A673 (cell line): ENCODE measurements at regions not wholly inside any gene's neighbourhood (a gene's known extent, or its start where the extent isn't known, plus 50 kb on each side); places are given as distances from the start of the nearest gene placed in this dataset.

Experiments used
- BruUV-seq: library from RNA; stranded (reverse); fragments of 400-500 nt; replicated peaks from 2 replicates; lab custom pipeline; 2021; lab: Mats Ljungman, UMichigan
- CTCF ChIA-PET: fragments of 300-600 bp; sonication (Branson Sonifier 250); formaldehyde crosslinking; loops from one replicate; lab custom pipeline; 2022; ENCODE audit warnings: antibody characterized with exemption; lab: Charles Lee
- POLR2A ChIA-PET: fragments of 300-600 bp; sonication (Branson Sonifier 250); formaldehyde crosslinking; loops from one replicate; lab custom pipeline; 2022; ENCODE audit warnings: antibody characterized with exemption; ENCODE audit not compliant: low non-redundant PET; lab: Charles Lee
- DNase-seq: peaks from one replicate; pipeline ENCODE4 v3.0.0-alpha.2; 2015; ENCODE audit warnings: low spot score
- H3K27ac ChIP-seq: fragments of 200-600 bp; sonication (generic); 2 replicates; pipeline ENCODE4 v1.5.1; 2016; ENCODE audit warnings: mixed run types, low read depth, mild to moderate bottlenecking, mixed read lengths, antibody characterized with exemption, low read length; ENCODE audit not compliant: poor library complexity, severe bottlenecking
- H3K27me3 ChIP-seq: fragments of 200-600 bp; sonication (generic); replicated peaks from 2 replicates; pipeline ENCODE4 v1.6.1; 2017; ENCODE audit warnings: mixed run types, low read depth, mild to moderate bottlenecking, mixed read lengths, antibody characterized with exemption, low read length; ENCODE audit not compliant: insufficient read depth, poor library complexity
- H3K36me3 ChIP-seq: fragments of 200-600 bp; sonication (generic); 2 replicates; pipeline ENCODE4 v1.6.1; 2016; ENCODE audit warnings: mixed run types, mild to moderate bottlenecking, mixed read lengths, antibody characterized with exemption, low read length; ENCODE audit not compliant: insufficient read depth, poor library complexity, severe bottlenecking
- H3K4me1 ChIP-seq: fragments of 200-600 bp; sonication (generic); 2 replicates; pipeline ENCODE4 v1.6.1; 2017; ENCODE audit warnings: mixed run types, mild to moderate bottlenecking, mixed read lengths, antibody characterized with exemption, low read length; ENCODE audit not compliant: insufficient read depth, poor library complexity, severe bottlenecking
- H3K4me3 ChIP-seq: fragments of 200-600 bp; sonication (generic); 2 replicates; pipeline ENCODE4 v1.5.1; 2016; ENCODE audit warnings: low read depth, mixed run types, mild to moderate bottlenecking, mixed read lengths, low read length; ENCODE audit not compliant: poor library complexity, severe bottlenecking
- H3K9me3 ChIP-seq: fragments of 200-600 bp; sonication (generic); 2 replicates; pipeline ENCODE4 v1.6.1; 2016; ENCODE audit warnings: mixed run types, low read depth, mild to moderate bottlenecking, mixed read lengths, antibody characterized with exemption, low read length; ENCODE audit not compliant: poor library complexity, severe bottlenecking
- EZH2 ChIP-seq: fragments of 200-600 bp; sonication (generic); IDR thresholded peaks from 2 replicates; pipeline ENCODE4 v1.6.1; 2017; ENCODE audit warnings: borderline replicate concordance, low read depth, mild to moderate bottlenecking, mixed read lengths, antibody characterized with exemption, low read length; ENCODE audit not compliant: poor library complexity, severe bottlenecking
- intact Hi-C: fragments of 100-400 bp; cut with micrococcal nuclease; formaldehyde crosslinking; loops from one replicate; pipeline ENCODE4 v1.10.0; 2022; ENCODE audit not compliant: unreplicated experiment
- TF ChIP-seq, protein P1 (sequence below): fragments of 300-800, 200-600 bp; sonication (generic); conservative IDR thresholded peaks from 2 replicates; pipeline ENCODE4 v1.5.1; 2017; ENCODE audit warnings: low read depth, mild to moderate bottlenecking, antibody characterized with exemption, low read length, moderate library complexity, mixed read lengths

- no peak overlapping the region for H3K4me3 ChIP-seq
- H3K27ac ChIP-seq = no peak overlapping the region
- CTCF ChIA-PET = no interaction called here
- BruUV-seq = no TSS peak
- POLR2A ChIA-PET = no interaction called here
- DNase-seq = no peak
- no peaks in the 10 kb centered on the region for H3K4me1 ChIP-seq
- no peaks in the 10 kb centered on the region for H3K27me3 ChIP-seq
- TF ChIP-seq, protein P1, sequence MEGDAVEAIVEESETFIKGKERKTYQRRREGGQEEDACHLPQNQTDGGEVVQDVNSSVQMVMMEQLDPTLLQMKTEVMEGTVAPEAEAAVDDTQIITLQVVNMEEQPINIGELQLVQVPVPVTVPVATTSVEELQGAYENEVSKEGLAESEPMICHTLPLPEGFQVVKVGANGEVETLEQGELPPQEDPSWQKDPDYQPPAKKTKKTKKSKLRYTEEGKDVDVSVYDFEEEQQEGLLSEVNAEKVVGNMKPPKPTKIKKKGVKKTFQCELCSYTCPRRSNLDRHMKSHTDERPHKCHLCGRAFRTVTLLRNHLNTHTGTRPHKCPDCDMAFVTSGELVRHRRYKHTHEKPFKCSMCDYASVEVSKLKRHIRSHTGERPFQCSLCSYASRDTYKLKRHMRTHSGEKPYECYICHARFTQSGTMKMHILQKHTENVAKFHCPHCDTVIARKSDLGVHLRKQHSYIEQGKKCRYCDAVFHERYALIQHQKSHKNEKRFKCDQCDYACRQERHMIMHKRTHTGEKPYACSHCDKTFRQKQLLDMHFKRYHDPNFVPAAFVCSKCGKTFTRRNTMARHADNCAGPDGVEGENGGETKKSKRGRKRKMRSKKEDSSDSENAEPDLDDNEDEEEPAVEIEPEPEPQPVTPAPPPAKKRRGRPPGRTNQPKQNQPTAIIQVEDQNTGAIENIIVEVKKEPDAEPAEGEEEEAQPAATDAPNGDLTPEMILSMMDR = no peak
- no peak for TF ChIP-seq EZH2
- intact Hi-C loops = no loop called here
- H3K9me3 ChIP-seq = no peaks in the 10 kb centered on the region
- H3K36me3 ChIP-seq = no peaks in the 10 kb centered on the region
Observed at GRCh38 chr3:103992469-103992868, 1374.2 kb upstream of the ALCAM start.

GRCh38 chr3:104004956-104005355, 1361.8 kb upstream of the ALCAM start:
- CTCF ChIA-PET = no interaction called here

GRCh38 chr3:104005815-104006214, 1360.9 kb upstream of the ALCAM start:
- BruUV-seq = no TSS peak
- CTCF ChIA-PET = no interaction called here
- intact Hi-C loops = no loop called here

More at GRCh38 chr3:104004956-104005355, 1361.8 kb upstream of the ALCAM start:
- Histone ChIP-seq H3K9me3 (no peaks in the 10 kb centered on the region), H3K27me3 (no peaks in the 10 kb centered on the region), H3K4me1 (no peaks in the 10 kb centered on the region), H3K36me3 (no peaks in the 10 kb centered on the region), H3K27ac (no peak overlapping the region), H3K4me3 (no peak overlapping the region)
- POLR2A ChIA-PET = no interaction called here
- intact Hi-C loops = no loop called here
- TF ChIP-seq, protein P1 = no peak
- no peak for TF ChIP-seq EZH2
- no peak for DNase-seq
- no TSS peak for BruUV-seq

More at GRCh38 chr3:104005815-104006214, 1360.9 kb upstream of the ALCAM start:
- POLR2A ChIA-PET = no interaction called here
- DNase-seq = peak; percentile 2
- H3K4me3 ChIP-seq = no peak overlapping the region
- no peaks in the 10 kb centered on the region for H3K9me3 ChIP-seq
- H3K27ac ChIP-seq = no peak overlapping the region
- H3K36me3 ChIP-seq = no peaks in the 10 kb centered on the region
- no peaks in the 10 kb centered on the region for H3K4me1 ChIP-seq
- TF ChIP-seq, protein P1 = no peak
- no peak for TF ChIP-seq EZH2
- H3K27me3 ChIP-seq = no peaks in the 10 kb centered on the region
